Activated gamma-delta T cell (primary cell): ENCODE measurements at regions not wholly inside any gene's neighbourhood (a gene's known extent, or its start where the extent isn't known, plus 50 kb on each side); places are given as distances from the start of the nearest gene placed in this dataset.

Experiments
- DNase-seq: peaks from one replicate; lab custom pipeline; 2025; lab: John Stamatoyannopoulos, UW

DNA sequence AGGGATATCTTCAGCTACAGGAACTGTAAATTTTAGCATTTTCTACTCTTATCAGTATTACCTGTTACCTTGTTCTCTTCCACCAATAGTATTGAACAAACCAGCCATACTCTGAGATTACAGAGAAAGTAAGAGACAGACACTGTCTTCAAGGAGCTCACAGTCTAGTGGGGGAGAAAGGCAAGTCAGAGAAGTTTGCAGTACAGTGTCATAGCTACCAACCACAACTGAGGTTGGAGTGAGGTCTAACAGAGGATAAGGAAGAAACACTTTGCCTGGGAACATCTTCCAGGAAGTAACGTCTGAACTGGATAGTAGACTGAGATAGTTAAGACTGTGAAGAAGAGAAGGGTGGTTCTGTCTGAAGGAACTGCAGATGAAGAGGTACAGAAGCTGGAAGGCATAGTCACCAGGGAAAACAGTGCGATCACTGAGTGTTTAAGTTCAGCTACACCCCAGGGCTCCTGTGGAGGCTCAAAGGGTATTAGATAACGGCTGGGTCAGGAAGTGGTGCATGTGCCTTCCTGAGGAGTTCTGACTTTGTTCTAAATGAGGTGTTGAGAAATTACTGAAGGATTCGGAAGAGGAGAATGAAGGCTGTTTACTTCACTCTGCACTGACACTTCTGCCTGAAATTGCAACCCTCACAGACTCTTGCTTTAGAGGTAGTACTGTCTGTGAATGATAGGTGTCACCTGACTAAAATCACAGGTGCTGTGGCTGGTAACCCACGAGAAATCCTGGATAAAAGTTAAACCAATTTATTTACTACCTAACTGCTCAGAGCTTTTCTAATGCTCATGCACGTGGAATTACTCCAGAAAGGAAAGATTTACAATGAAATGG lies 841.6 kb downstream of the MAT2B start:
- DNase-seq = no peak

GRCh38 chr5:164350236-164350635 lies 844.8 kb downstream of the MAT2B start:
- no peak for DNase-seq

GRCh38 chr5:164351245-164351834 lies 845.9 kb downstream of the MAT2B start:
- DNase-seq = no peak

GRCh38 chr5:164352695-164353094 lies 847.3 kb downstream of the MAT2B start:
- no peak for DNase-seq

GRCh38 chr5:164353155-164353554 lies 847.7 kb downstream of the MAT2B start:
- no peak for DNase-seq

- DNase-seq = no peak
These were observed 848.8 kb downstream of the MAT2B start for GRCh38 chr5:164354139-164354751.

GRCh38 chr5:164355267-164355830 lies 849.9 kb downstream of the MAT2B start:
- no peak for DNase-seq

DNA sequence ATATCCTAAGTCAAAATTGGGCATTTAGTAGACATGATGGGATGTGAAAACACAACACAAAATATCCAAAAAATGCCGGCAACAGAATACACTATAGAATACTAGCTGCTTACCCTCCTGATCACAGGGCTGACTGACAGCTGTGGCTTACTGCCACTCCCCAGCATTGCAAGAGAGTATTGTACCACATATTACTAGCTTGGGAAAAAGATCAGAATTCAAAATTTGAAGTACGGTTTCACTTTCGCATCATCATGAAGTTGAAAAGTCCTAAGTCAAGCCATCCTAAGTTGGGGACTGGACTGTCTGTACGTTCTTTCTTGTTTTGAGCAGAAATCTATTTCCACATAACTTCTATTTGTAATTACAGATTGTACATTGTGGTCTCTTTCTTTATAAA lies 851.4 kb downstream of the MAT2B start:
- no peak for DNase-seq

- DNase-seq = no peak
These were observed 852.1 kb downstream of the MAT2B start for GRCh38 chr5:164357395-164358033.

GRCh38 chr5:164358531-164359259 lies 853.3 kb downstream of the MAT2B start:
- DNase-seq = no peak

GRCh38 chr5:164359260-164360255 lies 854.1 kb downstream of the MAT2B start:
- no peak for DNase-seq

GRCh38 chr5:164360589-164360988 lies 855.2 kb downstream of the MAT2B start:
- DNase-seq = no peak

GRCh38 chr5:164361986-164362385 lies 856.6 kb downstream of the MAT2B start:
- DNase-seq = no peak

GRCh38 chr5:164362835-164363234 lies 857.4 kb downstream of the MAT2B start:
- DNase-seq = no peak

DNA sequence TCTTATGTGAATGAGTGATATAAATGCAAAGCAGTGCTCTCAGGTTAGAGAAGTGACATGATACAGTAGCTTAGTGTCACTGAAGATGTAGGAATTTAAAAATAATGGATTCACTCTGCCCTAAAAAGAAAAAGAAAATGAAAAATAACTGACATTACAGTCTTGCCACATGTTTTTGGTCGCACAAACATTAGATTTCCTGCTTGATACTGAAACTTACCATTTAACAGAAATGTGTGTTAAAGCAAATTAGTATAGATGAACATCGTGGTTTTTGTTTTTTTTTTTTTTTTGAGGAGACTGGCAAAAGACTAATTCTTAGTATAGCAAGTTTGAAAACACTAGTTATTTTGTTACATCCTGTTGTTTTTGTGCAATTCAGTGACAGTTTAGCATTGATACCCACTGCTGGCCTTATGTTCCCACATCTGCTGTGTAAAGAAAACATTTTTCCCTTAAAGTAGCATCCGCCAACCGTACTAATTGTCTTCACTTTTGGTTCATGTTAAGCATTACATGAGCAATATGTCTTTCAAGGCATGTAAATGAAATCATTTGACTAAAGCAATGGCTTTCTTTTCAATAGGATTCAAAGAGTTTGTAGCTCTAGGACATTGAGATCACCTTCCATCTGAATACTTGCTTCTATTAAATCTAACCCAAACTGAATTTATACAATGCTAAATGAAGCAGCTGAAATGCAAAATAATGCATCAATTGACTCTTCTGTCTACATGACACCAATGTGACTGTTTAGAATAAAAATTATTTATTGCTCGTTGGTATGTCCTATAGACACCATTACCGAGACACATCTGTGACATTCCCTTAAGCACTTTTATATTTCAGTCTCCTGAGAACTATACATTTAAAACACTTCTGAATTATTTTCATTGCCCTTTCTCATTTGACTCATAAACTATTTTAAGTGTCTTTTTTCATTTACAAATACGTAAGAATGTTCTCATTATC lies 859.1 kb downstream of the MAT2B start:
- no peak for DNase-seq

GRCh38 chr5:164370841-164371240 lies 865.4 kb downstream of the MAT2B start:
- no peak for DNase-seq

- DNase-seq = no peak
These were observed 867.5 kb downstream of the MAT2B start for GRCh38 chr5:164372892-164373291.

DNA sequence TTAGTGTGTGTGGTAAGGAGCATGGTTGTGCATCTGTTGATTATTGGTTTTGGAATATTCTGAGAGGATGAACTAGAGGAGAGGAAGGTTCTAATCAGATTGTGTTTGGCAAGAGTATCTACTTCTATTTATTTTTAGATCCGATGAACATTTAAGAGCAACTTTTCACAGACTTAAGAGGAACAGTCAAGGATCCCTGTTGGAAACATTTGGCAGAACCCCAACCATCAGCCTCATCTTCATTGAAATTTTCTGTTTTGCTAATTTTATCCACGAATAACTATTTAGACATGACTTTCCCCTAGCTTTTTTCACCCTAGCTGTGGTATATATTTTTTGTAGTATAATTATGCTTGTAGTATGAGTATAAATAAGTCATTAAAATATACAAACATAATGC lies 868.5 kb downstream of the MAT2B start:
- no peak for DNase-seq

GRCh38 chr5:164375051-164375450 lies 869.6 kb downstream of the MAT2B start:
- DNase-seq = no peak
